Neural cell (in vitro differentiated cells): ENCODE measurements at regions not wholly inside any gene's neighbourhood (a gene's known extent, or its start where the extent isn't known, plus 50 kb on each side); places are given as distances from the start of the nearest gene placed in this dataset.

Source experiments
- H2AFZ ChIP-seq: fragments of 200-600, 300-800 bp; sonication (generic), shearing (Covaris generic); 2 replicates; pipeline ENCODE4 v1.6.0; 2014; ENCODE audit warnings: low read depth, mild to moderate bottlenecking, antibody characterized with exemption, low read length, moderate library complexity
- H3F3A ChIP-seq: fragments of 200-600 bp; shearing (Covaris generic); 2 replicates; pipeline ENCODE4 v1.6.1; 2016; ENCODE audit warnings: mild to moderate bottlenecking, moderate library complexity, mixed read lengths, antibody characterized with exemption, low read length; ENCODE audit not compliant: insufficient read depth, poor library complexity, severe bottlenecking
- H3K27ac ChIP-seq: fragments of 200-600, 300-800 bp; sonication (generic), shearing (Covaris generic); 2 replicates; pipeline ENCODE4 v1.5.1; 2014; ENCODE audit warnings: mild to moderate bottlenecking, low read length, moderate library complexity
- H3K27me3 ChIP-seq: fragments of 300-800, 200-600 bp; sonication (generic), shearing (Covaris generic); 2 replicates; pipeline ENCODE4 v1.6.0; 2014; ENCODE audit warnings: mild to moderate bottlenecking, low read depth, low read length, moderate library complexity; ENCODE audit not compliant: insufficient read depth
- H3K36me3 ChIP-seq: fragments of 300-800, 200-600 bp; sonication (generic), shearing (Covaris generic); 2 replicates; pipeline ENCODE4 v1.5.1; 2014; ENCODE audit warnings: mild to moderate bottlenecking, antibody characterized with exemption, low read length, moderate library complexity; ENCODE audit not compliant: insufficient read depth
- H3K4me2 ChIP-seq: fragments of 300-800, 200-600 bp; sonication (generic), shearing (Covaris generic); 2 replicates; pipeline ENCODE4 v1.6.0; 2014; ENCODE audit warnings: mild to moderate bottlenecking, low read length
- H3K4me3 ChIP-seq: fragments of 300-800, 200-600 bp; sonication (generic), shearing (Covaris generic); 2 replicates; pipeline ENCODE4 v1.5.1; 2014; ENCODE audit warnings: mild to moderate bottlenecking, low read length, moderate library complexity
- H3K79me2 ChIP-seq: fragments of 200-600 bp; shearing (Covaris generic); replicated peaks from 2 replicates; pipeline ENCODE4 v1.6.0; 2014; ENCODE audit warnings: mild to moderate bottlenecking, low read length, moderate library complexity; ENCODE audit not compliant: insufficient read depth
- H3K9ac ChIP-seq: fragments of 300-800, 200-600 bp; sonication (generic), shearing (Covaris generic); 2 replicates; pipeline ENCODE4 v1.6.1; 2016; ENCODE audit warnings: mild to moderate bottlenecking, low read length, mixed read lengths
- H3K9me2 ChIP-seq: fragments of 200-600 bp; shearing (Covaris generic); 2 replicates; pipeline ENCODE4 v1.6.1; 2016; ENCODE audit warnings: mild to moderate bottlenecking, low read length, mixed read lengths; ENCODE audit not compliant: insufficient read depth
- H3K9me3 ChIP-seq: fragments of 200-600, 300-800 bp; sonication (generic), shearing (Covaris generic); 2 replicates; pipeline ENCODE4 v1.6.1; 2016; ENCODE audit warnings: mild to moderate bottlenecking, mixed run types, low read length, moderate library complexity, mixed read lengths
- H4K20me1 ChIP-seq: fragments of 200-600 bp; shearing (Covaris generic); 2 replicates; pipeline ENCODE4 v1.6.1; 2016; ENCODE audit warnings: mild to moderate bottlenecking, mixed run types; ENCODE audit not compliant: insufficient read depth
- EP300 ChIP-seq: fragments of 450-650 bp; conservative IDR thresholded peaks from 2 replicates; pipeline ENCODE4 v1.6.1; 2014; ENCODE audit warnings: antibody characterized with exemption, mild to moderate bottlenecking, moderate library complexity; ENCODE audit not compliant: poor library complexity, severe bottlenecking
- EZH2 ChIP-seq: fragments of 200-600, 300-800 bp; shearing (Covaris generic), sonication (generic); IDR thresholded peaks from 2 replicates; pipeline ENCODE4 v1.6.1; 2014; ENCODE audit warnings: antibody characterized with exemption, low read length, borderline replicate concordance, mild to moderate bottlenecking; ENCODE audit not compliant: insufficient read depth, poor library complexity, severe bottlenecking
- MXI1 ChIP-seq: fragments of 450-650 bp; conservative IDR thresholded peaks from 2 replicates; pipeline ENCODE4 v1.6.1; 2014; ENCODE audit warnings: antibody characterized with exemption, mild to moderate bottlenecking; ENCODE audit not compliant: poor library complexity, severe bottlenecking
- POLR2AphosphoS5 ChIP-seq: IDR thresholded peaks from 2 replicates; pipeline ENCODE4 v1.6.1; 2012
- RAD21 ChIP-seq: fragments of 450-650 bp; conservative IDR thresholded peaks from 2 replicates; pipeline ENCODE4 v1.6.1; 2014; ENCODE audit warnings: antibody characterized with exemption, mild to moderate bottlenecking, moderate library complexity
- SMC3 ChIP-seq: fragments of 450-650 bp; conservative IDR thresholded peaks from 2 replicates; pipeline ENCODE4 v1.6.1; 2014; ENCODE audit warnings: antibody characterized with exemption, mild to moderate bottlenecking, moderate library complexity; ENCODE audit not compliant: poor library complexity
- TAF1 ChIP-seq: IDR thresholded peaks from 2 replicates; pipeline ENCODE4 v1.6.1; 2012; ENCODE audit warnings: low read depth
- TF ChIP-seq, protein P1 (sequence below): fragments of 450-650 bp; IDR thresholded peaks from 2 replicates; pipeline ENCODE4 v1.5.1; 2014; ENCODE audit warnings: antibody characterized with exemption, mild to moderate bottlenecking, moderate library complexity; ENCODE audit not compliant: poor library complexity, severe bottlenecking
- TF ChIP-seq, protein P2 (sequence below): IDR thresholded peaks from 2 replicates; pipeline ENCODE4 v1.6.1; 2012; ENCODE audit warnings: borderline replicate concordance

DNA sequence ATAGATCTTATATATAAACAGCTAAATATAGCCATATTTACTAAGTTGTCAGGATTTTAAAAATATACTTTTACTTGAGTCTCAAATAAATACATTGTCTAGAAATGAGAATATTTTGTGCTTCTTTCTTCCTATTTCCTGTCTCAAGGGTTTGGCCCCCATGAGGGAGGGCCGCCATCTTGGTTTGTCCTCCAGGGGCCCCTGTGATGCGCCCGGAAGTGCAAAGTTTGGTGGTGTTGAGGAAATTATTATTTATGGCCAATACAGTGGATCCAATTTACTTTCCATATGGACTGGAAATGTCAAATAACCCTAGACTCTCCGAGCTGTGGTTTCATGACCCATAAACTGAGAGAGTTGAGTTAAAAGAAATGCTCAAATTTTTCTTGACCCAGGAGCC, 104.7 kb upstream of the OTOS start:
- H3F3A ChIP-seq: no peaks in the 10 kb centered on the region
- no peak overlapping the region for H3K9ac ChIP-seq
- H3K36me3 ChIP-seq: no peaks in the 10 kb centered on the region
- TF ChIP-seq POLR2AphosphoS5 (no peak), EZH2 (no peak), EP300 (no peak), RAD21 (no peak), TAF1 (no peak), SMC3 (no peak)
- TF ChIP-seq, protein P1, sequence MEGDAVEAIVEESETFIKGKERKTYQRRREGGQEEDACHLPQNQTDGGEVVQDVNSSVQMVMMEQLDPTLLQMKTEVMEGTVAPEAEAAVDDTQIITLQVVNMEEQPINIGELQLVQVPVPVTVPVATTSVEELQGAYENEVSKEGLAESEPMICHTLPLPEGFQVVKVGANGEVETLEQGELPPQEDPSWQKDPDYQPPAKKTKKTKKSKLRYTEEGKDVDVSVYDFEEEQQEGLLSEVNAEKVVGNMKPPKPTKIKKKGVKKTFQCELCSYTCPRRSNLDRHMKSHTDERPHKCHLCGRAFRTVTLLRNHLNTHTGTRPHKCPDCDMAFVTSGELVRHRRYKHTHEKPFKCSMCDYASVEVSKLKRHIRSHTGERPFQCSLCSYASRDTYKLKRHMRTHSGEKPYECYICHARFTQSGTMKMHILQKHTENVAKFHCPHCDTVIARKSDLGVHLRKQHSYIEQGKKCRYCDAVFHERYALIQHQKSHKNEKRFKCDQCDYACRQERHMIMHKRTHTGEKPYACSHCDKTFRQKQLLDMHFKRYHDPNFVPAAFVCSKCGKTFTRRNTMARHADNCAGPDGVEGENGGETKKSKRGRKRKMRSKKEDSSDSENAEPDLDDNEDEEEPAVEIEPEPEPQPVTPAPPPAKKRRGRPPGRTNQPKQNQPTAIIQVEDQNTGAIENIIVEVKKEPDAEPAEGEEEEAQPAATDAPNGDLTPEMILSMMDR: no peak
- H4K20me1 ChIP-seq: no peaks in the 10 kb centered on the region
- H3K27me3 ChIP-seq: no peaks in the 10 kb centered on the region
- no peaks in the 10 kb centered on the region for H3K79me2 ChIP-seq
- H3K4me2 ChIP-seq: no peak overlapping the region
- H3K9me3 ChIP-seq: no peaks in the 10 kb centered on the region
- H2AFZ ChIP-seq: no peak overlapping the region
- H3K27ac ChIP-seq: no peak overlapping the region
- no peaks in the 10 kb centered on the region for H3K9me2 ChIP-seq
- H3K4me3 ChIP-seq: no peak overlapping the region

DNA sequence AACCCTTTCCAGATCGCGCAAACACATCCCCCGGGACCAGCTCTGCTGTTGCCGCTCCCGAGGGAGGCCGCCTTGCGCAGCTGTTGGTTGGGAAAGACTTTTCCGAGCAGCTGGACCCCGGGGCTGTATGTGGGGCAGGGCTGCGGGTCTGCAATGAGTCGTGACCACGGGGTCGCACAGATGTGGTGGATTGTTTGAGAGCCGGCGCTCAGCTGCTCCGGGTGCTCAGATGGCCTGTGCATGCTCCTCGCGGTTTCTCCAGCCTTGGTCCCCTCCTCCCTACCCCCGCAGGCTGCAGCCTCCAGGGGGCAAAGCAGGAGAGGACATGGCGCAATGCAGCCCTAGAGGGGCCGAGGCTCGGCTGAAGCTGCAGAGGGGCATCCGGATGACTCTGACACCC, 105.2 kb upstream of the OTOS start:
- Histone ChIP-seq H3K27ac (no peak overlapping the region), H4K20me1 (no peaks in the 10 kb centered on the region), H3K9ac (no peak overlapping the region), H3K36me3 (no peaks in the 10 kb centered on the region), H3K9me2 (no peaks in the 10 kb centered on the region), H3K4me3 (no peak overlapping the region), H3K27me3 (no peaks in the 10 kb centered on the region), H3K9me3 (no peaks in the 10 kb centered on the region), H3F3A (no peaks in the 10 kb centered on the region), H3K4me2 (no peak overlapping the region), H3K79me2 (no peaks in the 10 kb centered on the region), H2AFZ (no peak overlapping the region)
- TF ChIP-seq MXI1 (no peak), TAF1 (no peak), POLR2AphosphoS5 (no peak), EZH2 (no peak), RAD21 (no peak), EP300 (no peak), SMC3 (no peak)
- TF ChIP-seq, protein P2, sequence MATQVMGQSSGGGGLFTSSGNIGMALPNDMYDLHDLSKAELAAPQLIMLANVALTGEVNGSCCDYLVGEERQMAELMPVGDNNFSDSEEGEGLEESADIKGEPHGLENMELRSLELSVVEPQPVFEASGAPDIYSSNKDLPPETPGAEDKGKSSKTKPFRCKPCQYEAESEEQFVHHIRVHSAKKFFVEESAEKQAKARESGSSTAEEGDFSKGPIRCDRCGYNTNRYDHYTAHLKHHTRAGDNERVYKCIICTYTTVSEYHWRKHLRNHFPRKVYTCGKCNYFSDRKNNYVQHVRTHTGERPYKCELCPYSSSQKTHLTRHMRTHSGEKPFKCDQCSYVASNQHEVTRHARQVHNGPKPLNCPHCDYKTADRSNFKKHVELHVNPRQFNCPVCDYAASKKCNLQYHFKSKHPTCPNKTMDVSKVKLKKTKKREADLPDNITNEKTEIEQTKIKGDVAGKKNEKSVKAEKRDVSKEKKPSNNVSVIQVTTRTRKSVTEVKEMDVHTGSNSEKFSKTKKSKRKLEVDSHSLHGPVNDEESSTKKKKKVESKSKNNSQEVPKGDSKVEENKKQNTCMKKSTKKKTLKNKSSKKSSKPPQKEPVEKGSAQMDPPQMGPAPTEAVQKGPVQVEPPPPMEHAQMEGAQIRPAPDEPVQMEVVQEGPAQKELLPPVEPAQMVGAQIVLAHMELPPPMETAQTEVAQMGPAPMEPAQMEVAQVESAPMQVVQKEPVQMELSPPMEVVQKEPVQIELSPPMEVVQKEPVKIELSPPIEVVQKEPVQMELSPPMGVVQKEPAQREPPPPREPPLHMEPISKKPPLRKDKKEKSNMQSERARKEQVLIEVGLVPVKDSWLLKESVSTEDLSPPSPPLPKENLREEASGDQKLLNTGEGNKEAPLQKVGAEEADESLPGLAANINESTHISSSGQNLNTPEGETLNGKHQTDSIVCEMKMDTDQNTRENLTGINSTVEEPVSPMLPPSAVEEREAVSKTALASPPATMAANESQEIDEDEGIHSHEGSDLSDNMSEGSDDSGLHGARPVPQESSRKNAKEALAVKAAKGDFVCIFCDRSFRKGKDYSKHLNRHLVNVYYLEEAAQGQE: no peak
- TF ChIP-seq, protein P1: no peak
